ENCODE measurements at regions not wholly inside any gene's neighbourhood (a gene's known extent, or its start where the extent isn't known, plus 50 kb on each side); places are given as distances from the start of the nearest gene placed in this dataset.
"Not testable (repeated sequence)": the region's sequence is repeated elsewhere in the genome, so short reads cannot be mapped to it uniquely, and the experiment has no call there.

- no peak for DNase-seq (ENCODE audit: low read depth in 1 of 2, low spot score in 2 of 2)
- Histone ChIP-seq H3K4me1 (replicated peaks) (no peaks in the 10 kb centered on the region), H3K9me3 (replicated peaks) (no peaks in the 10 kb centered on the region), H3K27me3 (replicated peaks) (no peaks in the 10 kb centered on the region; the same call in 1 of the 2 replicates), H3K27ac (no peak overlapping the region), H3K36me3 (no peaks in the 10 kb centered on the region), H3K4me3 (no peak overlapping the region)
Measured at GRCh38 chr9:34907044-34907443, 51.0 kb upstream of the PHF24 start.

- peak; percentile 11 to 52 for DNase-seq (ENCODE audit: low read depth in 1 of 2, low spot score in 2 of 2)
- H3K36me3 ChIP-seq: no peaks in the 10 kb centered on the region
- H3K27me3 ChIP-seq (replicated peaks): no peaks in the 10 kb centered on the region
- no peaks in the 10 kb centered on the region for H3K9me3 ChIP-seq (replicated peaks)
- no peak overlapping the region for H3K27ac ChIP-seq
- no peaks in the 10 kb centered on the region for H3K4me1 ChIP-seq (replicated peaks)
- no peak overlapping the region for H3K4me3 ChIP-seq
Measured at GRCh38 chr9:34899535-34900158, 58.4 kb upstream of the PHF24 start.

- Histone ChIP-seq H3K9me3 (replicated peaks) (no peaks in the 10 kb centered on the region), H3K27me3 (replicated peaks) (no peaks in the 10 kb centered on the region), H3K27ac (no peak overlapping the region), H3K36me3 (no peaks in the 10 kb centered on the region), H3K4me3 (no peak overlapping the region), H3K4me1 (replicated peaks) (no peaks in the 10 kb centered on the region)
- DNase-seq (ENCODE audit: low read depth in 1 of 2, low spot score in 2 of 2): no peak
Measured at GRCh38 chr9:34898846-34899245, 59.2 kb upstream of the PHF24 start.

- no peaks in the 10 kb centered on the region for H3K4me1 ChIP-seq (replicated peaks)
- no peak overlapping the region for H3K4me3 ChIP-seq
- DNase-seq (ENCODE audit: low read depth in 1 of 2, low spot score in 2 of 2): no peak
- H3K36me3 ChIP-seq: no peaks in the 10 kb centered on the region
- no peak overlapping the region for H3K27ac ChIP-seq
- H3K9me3 ChIP-seq (replicated peaks): no peaks in the 10 kb centered on the region
- no peaks in the 10 kb centered on the region for H3K27me3 ChIP-seq (replicated peaks)
Measured at GRCh38 chr9:34896112-34896511, 62.0 kb upstream of the PHF24 start.

- no peaks in the 10 kb centered on the region for H3K9me3 ChIP-seq (replicated peaks)
- H3K27ac ChIP-seq: no peak overlapping the region
- H3K4me3 ChIP-seq: no peak overlapping the region
- no peaks in the 10 kb centered on the region for H3K36me3 ChIP-seq
- no peaks in the 10 kb centered on the region for H3K27me3 ChIP-seq (replicated peaks)
- H3K4me1 ChIP-seq (replicated peaks): no peaks in the 10 kb centered on the region
- DNase-seq (ENCODE audit: low read depth in 1 of 2, low spot score in 2 of 2): no peak
Measured at GRCh38 chr9:34892886-34893285, 65.2 kb upstream of the PHF24 start.

- no peak for DNase-seq (ENCODE audit: low read depth in 1 of 2, low spot score in 2 of 2)
Measured at GRCh38 chr9:34891386-34891785, 66.7 kb upstream of the PHF24 start.

GRCh38 chr9:34887841-34888240 is 70.2 kb upstream of the PHF24 start:
- Histone ChIP-seq H3K27me3 (replicated peaks) (no peaks in the 10 kb centered on the region), H3K36me3 (no peaks in the 10 kb centered on the region), H3K9me3 (replicated peaks) (no peaks in the 10 kb centered on the region), H3K4me1 (replicated peaks) (no peaks in the 10 kb centered on the region), H3K4me3 (no peak overlapping the region), H3K27ac (no peak overlapping the region)
- DNase-seq (ENCODE audit: low read depth in 1 of 2, low spot score in 2 of 2): no peak

More at GRCh38 chr9:34891386-34891785, 66.7 kb upstream of the PHF24 start:
- H3K36me3 ChIP-seq: no peaks in the 10 kb centered on the region
- no peaks in the 10 kb centered on the region for H3K9me3 ChIP-seq (replicated peaks)
- H3K27ac ChIP-seq: no peak overlapping the region
- H3K4me1 ChIP-seq (replicated peaks): no peaks in the 10 kb centered on the region
- no peaks in the 10 kb centered on the region for H3K27me3 ChIP-seq (replicated peaks)
- H3K4me3 ChIP-seq: no peak overlapping the region

- DNase-seq (ENCODE audit: low read depth in 1 of 2, low spot score in 2 of 2): no peak
- Histone ChIP-seq H3K27me3 (replicated peaks) (no peaks in the 10 kb centered on the region), H3K36me3 (no peaks in the 10 kb centered on the region), H3K9me3 (replicated peaks) (no peaks in the 10 kb centered on the region), H3K4me3 (no peak overlapping the region), H3K27ac (no peak overlapping the region), H3K4me1 (replicated peaks) (no peaks in the 10 kb centered on the region)
Measured at GRCh38 chr9:34884747-34885189, 73.3 kb upstream of the PHF24 start.

- H3K9me3 ChIP-seq (replicated peaks): no peaks in the 10 kb centered on the region
- no peak overlapping the region for H3K4me3 ChIP-seq
- no peak overlapping the region for H3K27ac ChIP-seq
- no peaks in the 10 kb centered on the region for H3K4me1 ChIP-seq (replicated peaks)
- no peaks in the 10 kb centered on the region for H3K27me3 ChIP-seq (replicated peaks)
- no peak for DNase-seq (ENCODE audit: low read depth in 1 of 2, low spot score in 2 of 2)
- no peaks in the 10 kb centered on the region for H3K36me3 ChIP-seq
Measured at GRCh38 chr9:34876096-34876495, 82.0 kb upstream of the PHF24 start.

- Histone ChIP-seq H3K27ac (no peak overlapping the region), H3K9me3 (replicated peaks) (no peaks in the 10 kb centered on the region)
- no peak for DNase-seq (ENCODE audit: low read depth in 1 of 2, low spot score in 2 of 2)
Measured at GRCh38 chr9:34869390-34869789, 88.7 kb upstream of the PHF24 start.

GRCh38 chr9:34866614-34867013 is 91.5 kb upstream of the PHF24 start:
- no peak overlapping the region for H3K4me3 ChIP-seq
- no peaks in the 10 kb centered on the region for H3K36me3 ChIP-seq
- DNase-seq (ENCODE audit: low read depth in 1 of 2, low spot score in 2 of 2): no peak
- H3K9me3 ChIP-seq (replicated peaks): no peaks in the 10 kb centered on the region
- H3K27me3 ChIP-seq (replicated peaks): no peaks in the 10 kb centered on the region
- no peak overlapping the region for H3K27ac ChIP-seq
- H3K4me1 ChIP-seq (replicated peaks): no peaks in the 10 kb centered on the region

More at GRCh38 chr9:34869390-34869789, 88.7 kb upstream of the PHF24 start:
- H3K4me1 ChIP-seq (replicated peaks): no peaks in the 10 kb centered on the region
- H3K4me3 ChIP-seq: no peak overlapping the region
- no peaks in the 10 kb centered on the region for H3K27me3 ChIP-seq (replicated peaks)
- no peaks in the 10 kb centered on the region for H3K36me3 ChIP-seq

GRCh38 chr9:34863426-34863825 is 94.7 kb upstream of the PHF24 start:
- no peaks in the 10 kb centered on the region for H3K36me3 ChIP-seq
- DNase-seq (ENCODE audit: low read depth in 1 of 2, low spot score in 2 of 2): no peak
- H3K4me3 ChIP-seq: no peak overlapping the region

GRCh38 chr9:34862836-34863235 is 95.2 kb upstream of the PHF24 start:
- Histone ChIP-seq H3K4me1 (replicated peaks) (no peaks in the 10 kb centered on the region), H3K9me3 (replicated peaks) (no peaks in the 10 kb centered on the region), H3K36me3 (no peaks in the 10 kb centered on the region), H3K27me3 (replicated peaks) (no peaks in the 10 kb centered on the region), H3K4me3 (no peak overlapping the region), H3K27ac (no peak overlapping the region)
- DNase-seq (ENCODE audit: low read depth in 1 of 2, low spot score in 2 of 2): no peak

More at GRCh38 chr9:34863426-34863825, 94.7 kb upstream of the PHF24 start:
- Histone ChIP-seq H3K4me1 (replicated peaks) (no peaks in the 10 kb centered on the region), H3K27me3 (replicated peaks) (no peaks in the 10 kb centered on the region), H3K9me3 (replicated peaks) (no peaks in the 10 kb centered on the region), H3K27ac (no peak overlapping the region)

- H3K27me3 ChIP-seq (replicated peaks): no peaks in the 10 kb centered on the region
- H3K36me3 ChIP-seq: no peaks in the 10 kb centered on the region
- H3K27ac ChIP-seq: no peak overlapping the region
- H3K4me1 ChIP-seq (replicated peaks): no peaks in the 10 kb centered on the region
- no peak for DNase-seq (ENCODE audit: low read depth in 1 of 2, low spot score in 2 of 2)
- no peak overlapping the region for H3K4me3 ChIP-seq
- H3K9me3 ChIP-seq (replicated peaks): no peaks in the 10 kb centered on the region
Measured at GRCh38 chr9:34862043-34862442, 96.0 kb upstream of the PHF24 start.

- H3K36me3 ChIP-seq; H3K27me3 ChIP-seq (replicated peaks); DNase-seq (ENCODE audit: low read depth in 1 of 2, low spot score in 2 of 2); H3K27ac ChIP-seq; H3K4me3 ChIP-seq; H3K4me1 ChIP-seq (replicated peaks); H3K9me3 ChIP-seq (replicated peaks): not testable (repeated sequence)
Measured at GRCh38 chr9:34855016-34855415, 103.1 kb upstream of the PHF24 start.

Measured in SJSA1 (cell line).